Activated B cell treated with CpG ODN at 0.5 μM for 24 hours (primary cell): ENCODE measurements at regions not wholly inside any gene's neighbourhood (a gene's known extent, or its start where the extent isn't known, plus 50 kb on each side); places are given as distances from the start of the nearest gene placed in this dataset.

Experiments used
- ATAC-seq: fragments of 200-7000 bp; cut with Tn5 transposase; one replicate; pipeline ENCODE4 v1.10.0; 2021; ENCODE audit warnings: low read depth, mild to moderate bottlenecking, moderate library complexity
- CTCF ChIA-PET: fragments of 350-600 bp; sonication (Branson Sonifier 250); formaldehyde crosslinking; loops from one replicate; lab custom pipeline; 2021; ENCODE audit warnings: antibody characterized with exemption; lab: Charles Lee
- POLR2A ChIA-PET: fragments of 350-600 bp; sonication (Branson Sonifier 250); formaldehyde crosslinking; loops from one replicate; lab custom pipeline; 2021; ENCODE audit warnings: antibody characterized with exemption; lab: Charles Lee
- DNase-seq: peaks from one replicate; pipeline ENCODE4 v3.0.0; 2022
- H3K27ac Mint-ChIP-seq: one replicate; pipeline ENCODE4 v1.8.0; 2020; ENCODE audit warnings: mixed read lengths
- H3K27me3 Mint-ChIP-seq: one replicate; pipeline ENCODE4 v1.8.0; 2021; ENCODE audit warnings: mixed read lengths
- H3K36me3 Mint-ChIP-seq: one replicate; pipeline ENCODE4 v1.8.0; 2021; ENCODE audit warnings: low read depth, mixed read lengths
- H3K4me1 Mint-ChIP-seq: one replicate; pipeline ENCODE4 v1.8.0; 2021; ENCODE audit warnings: mixed read lengths
- H3K4me3 Mint-ChIP-seq: one replicate; pipeline ENCODE4 v1.8.0; 2020; ENCODE audit warnings: mild to moderate bottlenecking, mixed read lengths
- H3K9me3 Mint-ChIP-seq: one replicate; pipeline ENCODE4 v1.8.0; 2020; ENCODE audit warnings: mixed read lengths
- CTCF ChIP-seq: fragments of 200-600 bp; IDR thresholded peaks from one replicate; pipeline ENCODE4 v1.8.0; 2022; ENCODE audit warnings: antibody characterized with exemption, mild to moderate bottlenecking
- intact Hi-C: fragments of 100-400 bp; cut with micrococcal nuclease; formaldehyde crosslinking; loops from one replicate; pipeline ENCODE4 v1.15.1; 2024

- Mint-ChIP-seq H3K4me1 (no peaks in the 10 kb centered on the region), H3K9me3 (no peaks in the 10 kb centered on the region), H3K4me3 (no peak overlapping the region), H3K27ac (no peak overlapping the region), H3K27me3 (no peaks in the 10 kb centered on the region), H3K36me3 (no peaks in the 10 kb centered on the region)
- POLR2A ChIA-PET = no interaction called here
- DNase-seq = no peak
- no peak for TF ChIP-seq CTCF
- intact Hi-C loops = no loop called here
- CTCF ChIA-PET = no interaction called here
- no peak for ATAC-seq
Measured at GRCh38 chr4:171017593-171017992, 795.6 kb upstream of the GALNTL6 start.

- CTCF ChIA-PET = no interaction called here
- no peak overlapping the region for H3K27ac Mint-ChIP-seq
- H3K36me3 Mint-ChIP-seq = no peaks in the 10 kb centered on the region
- TF ChIP-seq CTCF = no peak
- ATAC-seq (no peak), DNase-seq (no peak)
- H3K4me3 Mint-ChIP-seq = no peak overlapping the region
- intact Hi-C loops = no loop called here
- POLR2A ChIA-PET = no interaction called here
- no peaks in the 10 kb centered on the region for H3K27me3 Mint-ChIP-seq
- no peaks in the 10 kb centered on the region for H3K4me1 Mint-ChIP-seq
- H3K9me3 Mint-ChIP-seq = no peaks in the 10 kb centered on the region
Measured at GRCh38 chr4:171016145-171016544, 797.1 kb upstream of the GALNTL6 start.

DNA sequence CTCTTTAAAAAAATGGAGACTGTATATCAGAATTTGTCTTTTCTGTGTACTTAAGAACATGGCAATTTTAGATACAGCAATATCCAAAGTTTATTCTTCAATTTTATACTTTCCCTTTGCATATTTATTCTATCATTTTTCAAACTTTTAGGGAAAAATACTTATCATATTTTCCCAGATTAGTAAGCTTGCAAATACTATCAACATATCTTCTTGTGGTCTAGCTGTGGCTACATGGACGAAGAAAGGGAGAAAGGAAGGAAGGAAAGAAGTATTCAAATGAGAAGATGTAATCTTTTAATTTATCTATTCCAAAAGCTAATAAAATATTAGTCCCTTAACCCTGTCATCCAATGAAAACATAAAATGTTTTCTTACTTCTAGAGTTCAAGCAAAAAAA is 797.8 kb upstream of the GALNTL6 start:
- ATAC-seq (no peak), DNase-seq (no peak)
- no peak overlapping the region for H3K27ac Mint-ChIP-seq
- POLR2A ChIA-PET = no interaction called here
- no peaks in the 10 kb centered on the region for H3K9me3 Mint-ChIP-seq
- no peaks in the 10 kb centered on the region for H3K36me3 Mint-ChIP-seq
- CTCF ChIA-PET = no interaction called here
- no peaks in the 10 kb centered on the region for H3K4me1 Mint-ChIP-seq
- H3K27me3 Mint-ChIP-seq = no peaks in the 10 kb centered on the region
- intact Hi-C loops = no loop called here
- H3K4me3 Mint-ChIP-seq = no peak overlapping the region
- no peak for TF ChIP-seq CTCF

- no peak for ATAC-seq
- TF ChIP-seq CTCF = no peak
- DNase-seq = no peak
- no peaks in the 10 kb centered on the region for H3K4me1 Mint-ChIP-seq
- no peak overlapping the region for H3K4me3 Mint-ChIP-seq
- intact Hi-C loops = no loop called here
- no peaks in the 10 kb centered on the region for H3K36me3 Mint-ChIP-seq
- H3K9me3 Mint-ChIP-seq = no peaks in the 10 kb centered on the region
- no peaks in the 10 kb centered on the region for H3K27me3 Mint-ChIP-seq
- POLR2A ChIA-PET = no interaction called here
- CTCF ChIA-PET = no interaction called here
- no peak overlapping the region for H3K27ac Mint-ChIP-seq
Measured at GRCh38 chr4:171007618-171008390, 805.4 kb upstream of the GALNTL6 start.

DNA sequence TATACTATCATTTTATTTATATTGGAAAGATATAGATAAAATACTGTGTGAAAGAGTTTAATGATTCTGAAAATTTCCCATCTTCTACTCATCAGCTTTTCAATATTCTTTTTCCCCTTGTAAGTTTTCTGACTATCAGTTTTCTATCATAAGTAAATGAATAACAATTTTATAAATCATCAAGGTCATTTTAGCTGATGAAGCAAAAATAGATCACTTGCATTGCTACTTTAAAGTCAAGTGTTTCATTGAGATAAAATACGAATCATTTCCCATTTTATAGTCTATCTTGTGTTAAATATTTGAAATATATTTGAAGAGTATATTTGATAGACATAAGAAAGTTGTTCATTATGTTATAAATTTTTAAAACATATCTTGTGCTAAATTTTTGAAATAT is 811.0 kb upstream of the GALNTL6 start:
- Mint-ChIP-seq H3K9me3 (no peaks in the 10 kb centered on the region), H3K27me3 (no peaks in the 10 kb centered on the region), H3K4me3 (no peak overlapping the region), H3K4me1 (no peaks in the 10 kb centered on the region), H3K36me3 (no peaks in the 10 kb centered on the region), H3K27ac (no peak overlapping the region)
- DNase-seq (no peak), ATAC-seq (no peak)
- ChIA-PET CTCF (no interaction called here), POLR2A (no interaction called here)
- intact Hi-C loops = no loop called here
- no peak for TF ChIP-seq CTCF
